ENCODE measurements at regions not wholly inside any gene's neighbourhood (a gene's known extent, or its start where the extent isn't known, plus 50 kb on each side); places are given as distances from the start of the nearest gene placed in this dataset.

DNA sequence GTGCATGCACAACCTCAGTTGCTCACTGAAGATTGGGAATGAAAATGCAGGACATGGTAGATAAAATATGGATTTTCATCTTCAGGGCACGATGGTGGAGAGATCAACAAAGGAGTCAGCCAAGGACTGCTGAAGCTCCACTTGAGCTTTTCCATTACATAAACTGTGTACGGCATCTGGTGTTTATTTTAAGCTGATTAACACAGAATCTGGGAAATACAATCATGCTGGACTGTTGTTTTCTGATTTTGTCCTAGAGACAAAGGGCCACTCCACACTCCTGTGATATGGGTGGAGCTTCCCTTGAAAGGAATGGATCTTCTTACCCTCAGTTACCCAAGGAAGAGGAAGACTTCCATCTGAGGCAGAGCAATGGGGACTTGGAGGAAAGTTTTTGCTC lies 120.6 kb downstream of the SAMD9 start:
- Histone ChIP-seq H3K27me3 (no peaks in the 10 kb centered on the region), H3K36me3 (no peaks in the 10 kb centered on the region), H3K9me3 (no peaks in the 10 kb centered on the region), H3K27ac (no peak overlapping the region), H3K4me1 (no peaks in the 10 kb centered on the region), H3K4me3 (no peak overlapping the region)
- TF ChIP-seq POLR2A (IDR thresholded peaks at IDR 0.05) (no peak), EP300 (IDR thresholded peaks at IDR 0.05) (no peak), CTCF (IDR thresholded peaks at IDR 0.05) (no peak)
- WGBS, 2 donors: 36 to 55% methylated on average over 2 of the region's 2 CpGs
- no peak for DNase-seq (ENCODE audit: low spot score in 2 of 2)

DNA sequence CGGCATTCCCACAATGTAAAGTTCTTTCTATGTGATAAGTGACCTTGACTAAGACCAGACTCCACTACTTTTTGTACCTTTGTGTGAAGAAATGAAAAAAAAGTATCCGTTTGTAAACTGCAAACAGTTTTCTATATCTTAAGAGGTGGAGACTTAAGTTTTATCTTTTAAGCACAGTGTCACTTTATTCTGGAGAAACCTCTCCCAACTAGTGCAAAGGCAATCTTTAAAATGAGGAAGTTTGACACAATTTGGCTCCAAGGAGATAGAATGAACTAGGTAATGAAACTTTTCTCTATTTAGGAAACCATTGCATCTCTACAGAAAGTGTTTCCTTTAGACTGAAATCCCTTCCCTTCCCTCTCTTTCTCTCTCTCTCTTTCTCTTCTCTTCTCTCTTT lies 122.9 kb downstream of the SAMD9 start:
- Histone ChIP-seq H3K4me1 (no peaks in the 10 kb centered on the region), H3K4me3 (no peak overlapping the region), H3K27ac (no peak overlapping the region), H3K36me3 (no peaks in the 10 kb centered on the region), H3K9me3 (no peaks in the 10 kb centered on the region), H3K27me3 (no peaks in the 10 kb centered on the region)
- TF ChIP-seq EP300 (IDR thresholded peaks at IDR 0.05) (no peak), POLR2A (IDR thresholded peaks at IDR 0.05) (no peak), CTCF (IDR thresholded peaks at IDR 0.05) (no peak)
- 82 to 84% methylated on average over 2 of the region's 2 CpGs for WGBS, 2 donors
- no peak for DNase-seq (ENCODE audit: low spot score in 2 of 2)

DNA sequence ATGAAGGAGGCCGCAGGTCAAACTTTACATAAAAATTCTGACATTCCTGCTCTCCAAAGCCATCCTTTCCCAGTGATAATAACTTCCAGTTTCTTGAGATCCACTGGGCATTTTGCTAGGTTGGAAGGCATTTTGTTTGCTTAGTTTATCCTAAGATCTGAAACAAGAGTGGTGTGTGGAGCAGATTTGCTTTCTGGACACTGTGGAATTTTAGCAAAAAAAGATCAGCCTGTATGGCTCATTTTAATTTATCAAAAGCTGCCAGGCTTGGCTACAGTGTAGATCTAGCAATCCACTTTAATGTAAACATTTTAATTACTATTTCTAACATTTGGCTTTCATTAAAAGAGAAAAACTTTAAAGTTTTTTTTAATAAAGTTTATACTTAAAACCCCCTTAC lies 124.8 kb downstream of the SAMD9 start:
- Histone ChIP-seq H3K9me3 (no peaks in the 10 kb centered on the region), H3K4me1 (no peaks in the 10 kb centered on the region), H3K27ac (no peak overlapping the region), H3K36me3 (no peaks in the 10 kb centered on the region), H3K4me3 (no peak overlapping the region), H3K27me3 (no peaks in the 10 kb centered on the region)
- TF ChIP-seq CTCF (IDR thresholded peaks at IDR 0.05): no peak
- no peak for TF ChIP-seq EP300 (IDR thresholded peaks at IDR 0.05)
- no peak for TF ChIP-seq POLR2A (IDR thresholded peaks at IDR 0.05)
- DNase-seq (ENCODE audit: low spot score in 2 of 2): no peak
- WGBS, 2 donors: 80 to 95% methylated on average over 1 of the region's 1 CpG

DNA sequence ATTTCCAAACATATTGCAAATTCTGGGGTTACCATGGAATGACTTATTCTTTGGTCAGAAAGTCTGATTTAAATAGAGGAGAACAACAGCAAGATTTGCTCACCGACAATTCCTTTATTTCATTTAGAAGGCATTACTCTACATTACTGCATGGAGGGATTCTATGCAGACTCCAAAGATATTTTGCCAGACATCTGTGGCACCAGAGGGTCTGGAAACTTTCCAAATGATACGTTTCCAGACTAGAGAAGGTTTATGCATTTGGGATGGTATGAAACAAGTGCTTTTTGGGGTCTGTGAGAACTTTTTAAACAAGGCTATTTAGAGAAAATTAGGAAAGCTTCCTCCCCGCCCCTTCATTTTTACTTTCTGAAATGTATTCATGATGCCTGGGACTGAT lies 125.3 kb downstream of the SAMD9 start:
- DNase-seq (ENCODE audit: low spot score in 2 of 2): no peak
- H3K27me3 ChIP-seq: no peaks in the 10 kb centered on the region
- no peak overlapping the region for H3K27ac ChIP-seq
- no peak for TF ChIP-seq EP300 (IDR thresholded peaks at IDR 0.05)
- no peak for TF ChIP-seq CTCF (IDR thresholded peaks at IDR 0.05)
- no peak for TF ChIP-seq POLR2A (IDR thresholded peaks at IDR 0.05)
- WGBS, 2 donors: 63 to 71% methylated on average over 3 of the region's 3 CpGs
- H3K9me3 ChIP-seq: no peaks in the 10 kb centered on the region
- H3K4me1 ChIP-seq: no peaks in the 10 kb centered on the region
- H3K36me3 ChIP-seq: no peaks in the 10 kb centered on the region
- no peak overlapping the region for H3K4me3 ChIP-seq

- H3K9me3 ChIP-seq: no peaks in the 10 kb centered on the region
- no peak overlapping the region for H3K27ac ChIP-seq
- no peak overlapping the region for H3K4me3 ChIP-seq
- no peaks in the 10 kb centered on the region for H3K27me3 ChIP-seq
- DNase-seq (ENCODE audit: low spot score in 2 of 2): no peak
- WGBS, 2 donors: 94 to 97% methylated on average over 1 of the region's 1 CpG
- TF ChIP-seq EP300 (IDR thresholded peaks at IDR 0.05) (no peak), POLR2A (IDR thresholded peaks at IDR 0.05) (no peak), CTCF (IDR thresholded peaks at IDR 0.05) (no peak)
- H3K36me3 ChIP-seq: no peaks in the 10 kb centered on the region
- H3K4me1 ChIP-seq: no peaks in the 10 kb centered on the region
Observed at GRCh38 chr7:92991190-92991589, 126.6 kb downstream of the SAMD9 start.
